ENCODE measurements at regions not wholly inside any gene's neighbourhood (a gene's known extent, or its start where the extent isn't known, plus 50 kb on each side); places are given as distances from the start of the nearest gene placed in this dataset.

DNA sequence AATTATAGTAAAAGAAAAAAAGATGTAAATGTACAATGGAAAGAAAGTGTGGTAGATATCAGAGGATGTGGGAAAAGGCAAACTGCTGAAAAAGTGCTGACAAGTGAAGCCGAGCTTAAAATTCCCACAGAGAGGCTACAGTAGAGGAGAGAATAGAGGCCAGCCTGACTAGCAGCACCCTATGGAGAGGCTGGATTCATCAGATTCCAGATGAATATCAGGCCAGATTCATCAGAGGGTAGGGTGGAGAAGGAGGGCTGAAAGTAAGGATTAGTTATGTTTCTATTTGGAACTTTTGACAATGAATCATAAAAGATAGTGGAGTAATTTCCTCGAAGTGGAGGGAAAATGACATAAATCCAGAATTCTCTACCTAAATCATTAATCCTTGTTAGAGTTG lies 60.4 kb upstream of the NEK7 start:
- DNase-seq (no peak), ATAC-seq (no peak)
- Mint-ChIP-seq H3K27ac (no peak overlapping the region), H3K9me3 (no peaks in the 10 kb centered on the region), H3K27me3 (peaks cover 0 to 3% (median 0%) of the 10 kb centered on the region in 5 donors), H3K36me3 (no peaks in the 10 kb centered on the region), H3K4me1 (peaks cover 2 to 6% (median 4%) of the 10 kb centered on the region in 4 donors), H3K4me3 (no peak overlapping the region)
- POLR2A ChIA-PET, result no interaction called here

DNA sequence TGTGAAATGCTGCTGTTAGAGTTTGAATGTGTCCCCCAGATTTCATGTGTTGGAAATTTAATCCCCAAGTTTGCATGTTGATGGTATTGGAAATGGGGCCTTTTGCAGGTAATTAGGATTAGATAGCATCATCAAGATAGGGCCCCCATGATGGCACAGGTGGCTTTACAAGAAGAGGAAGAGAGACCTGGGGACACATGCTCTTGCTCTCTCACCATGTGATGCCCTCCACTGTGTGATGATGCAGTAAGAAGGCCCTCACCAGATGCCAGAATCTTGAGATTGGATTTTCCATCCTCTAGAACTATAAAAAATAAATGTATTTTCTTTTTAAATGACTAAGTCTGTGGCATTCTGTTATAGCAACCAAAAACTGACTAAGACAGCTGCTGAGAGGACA lies 57.0 kb upstream of the NEK7 start:
- Mint-ChIP-seq H3K4me1 (peaks cover 17 to 27% (median 23%) of the 10 kb centered on the region in 4 donors), H3K27me3 (peaks cover 0 to 3% (median 0%) of the 10 kb centered on the region in 5 donors), H3K36me3 (no peaks in the 10 kb centered on the region), H3K27ac (no peak overlapping the region), H3K9me3 (no peaks in the 10 kb centered on the region), H3K4me3 (no peak overlapping the region)
- DNase-seq (no peak), ATAC-seq (no peak)
- POLR2A ChIA-PET, result no interaction called here

DNA sequence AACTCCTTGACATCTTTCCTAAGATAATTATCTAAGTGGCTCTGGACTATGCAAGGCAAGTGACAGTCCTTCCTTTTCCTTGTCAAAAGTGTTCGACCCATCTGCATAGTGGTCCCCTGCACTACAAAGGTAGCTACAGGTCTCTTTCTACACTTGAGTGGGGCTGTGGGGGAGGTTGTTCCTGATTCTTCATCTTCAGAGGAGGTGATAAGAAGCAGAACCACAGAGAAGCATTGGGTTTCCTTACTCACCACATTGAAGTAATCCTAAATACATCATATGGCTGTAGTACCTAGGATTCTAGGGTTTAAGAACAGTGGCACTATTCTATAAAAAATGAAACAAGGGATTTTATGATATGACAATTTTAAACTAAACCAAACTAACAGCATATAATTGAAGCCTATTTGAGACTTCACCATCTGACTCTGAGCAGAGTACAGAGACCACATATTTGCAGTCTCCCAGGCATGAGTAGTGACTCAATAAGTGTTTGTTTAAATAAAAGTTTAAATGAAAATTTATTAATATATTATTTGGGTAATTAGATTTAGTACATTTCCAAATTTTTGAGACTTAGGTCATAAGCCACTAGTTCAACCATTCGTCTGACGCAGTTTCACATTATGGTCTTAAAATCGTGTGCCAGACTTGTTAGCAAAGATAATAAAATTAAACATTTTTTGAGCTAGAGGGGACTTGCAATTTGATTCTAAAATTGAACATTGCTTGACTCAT lies 54.9 kb upstream of the NEK7 start:
- peaks cover 0 to 2% (median 0%) of the 10 kb centered on the region in 5 donors for H3K27me3 Mint-ChIP-seq
- POLR2A ChIA-PET, result interaction anchor here (0.6 kb wide), 1 partner anchor 56 kb away, joined by 3 read pairs; no protein-coding TSS in a partner anchor
- H3K36me3 Mint-ChIP-seq, result no peaks in the 10 kb centered on the region
- H3K27ac Mint-ChIP-seq, result peak overlapping the region in 6 of 10 donors; percentile 2 to 73 (median 30)
- H3K4me3 Mint-ChIP-seq, result peak overlapping the region in 7 of 10 donors; percentile 2 to 53 (median 9)
- DNase-seq (peak in 1 of 10 donors; percentile 14), ATAC-seq (peak in 1 of 2 donors; percentile 61)
- peaks cover 17 to 27% (median 23%) of the 10 kb centered on the region in 4 donors for H3K4me1 Mint-ChIP-seq
- H3K9me3 Mint-ChIP-seq, result no peaks in the 10 kb centered on the region

DNA sequence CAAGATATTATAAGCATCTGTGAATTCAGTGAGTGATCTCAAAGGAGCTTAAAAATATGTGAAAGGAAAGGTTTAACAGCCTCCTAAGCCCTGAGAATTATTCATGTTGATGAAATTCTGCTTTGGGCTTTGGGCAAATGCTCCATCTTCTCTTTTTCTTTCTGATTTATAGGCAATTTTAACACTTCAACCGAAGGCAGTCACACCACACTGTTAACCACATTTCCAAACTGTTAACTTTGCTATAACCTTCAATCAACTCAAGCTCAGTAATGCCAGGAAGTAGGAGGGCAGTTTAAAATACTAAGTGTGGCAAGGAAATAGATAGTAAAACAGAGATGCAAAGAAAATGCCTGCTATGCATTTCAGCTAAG lies 54.4 kb upstream of the NEK7 start:
- DNase-seq, result peak in 3 of 10 donors; percentile 6 to 52 (median 36)

GRCh38 chr1:198105185-198105584 lies 51.6 kb upstream of the NEK7 start:
- DNase-seq (no peak), ATAC-seq (no peak)
- H3K27me3 Mint-ChIP-seq, result no peaks in the 10 kb centered on the region
- no peaks in the 10 kb centered on the region for H3K36me3 Mint-ChIP-seq
- H3K4me3 Mint-ChIP-seq, result no peak overlapping the region
- POLR2A ChIA-PET, result no interaction called here
- H3K9me3 Mint-ChIP-seq, result no peaks in the 10 kb centered on the region
- H3K27ac Mint-ChIP-seq, result peak overlapping the region in 1 of 10 donors; percentile 63
- peaks cover 15 to 27% (median 23%) of the 10 kb centered on the region in 4 donors for H3K4me1 Mint-ChIP-seq

More for the DNA sequence above, 54.4 kb upstream of the NEK7 start:
- H3K36me3 Mint-ChIP-seq, result no peaks in the 10 kb centered on the region
- POLR2A ChIA-PET, result interaction anchor here (0.6 kb wide), 1 partner anchor 56 kb away, joined by 3 read pairs; no protein-coding TSS in a partner anchor
- no peaks in the 10 kb centered on the region for H3K9me3 Mint-ChIP-seq
- peak; percentile 59 to 77 for ATAC-seq
- H3K4me3 Mint-ChIP-seq, result peak overlapping the region in 8 of 10 donors; percentile 8 to 59 (median 43)
- peaks cover 0 to 2% (median 0%) of the 10 kb centered on the region in 5 donors for H3K27me3 Mint-ChIP-seq
- H3K27ac Mint-ChIP-seq, result peak overlapping the region in 6 of 10 donors; percentile 2 to 88 (median 14)
- peaks cover 17 to 27% (median 23%) of the 10 kb centered on the region in 4 donors for H3K4me1 Mint-ChIP-seq

GRCh38 chr1:198106011-198106410 lies 50.8 kb upstream of the NEK7 start:
- Mint-ChIP-seq H3K9me3 (no peaks in the 10 kb centered on the region), H3K27ac (no peak overlapping the region), H3K4me3 (no peak overlapping the region), H3K36me3 (no peaks in the 10 kb centered on the region), H3K27me3 (no peaks in the 10 kb centered on the region), H3K4me1 (peaks cover 15 to 25% (median 22%) of the 10 kb centered on the region in 4 donors)
- ATAC-seq (no peak), DNase-seq (no peak)
- POLR2A ChIA-PET, result no interaction called here

Data from naive thymus-derived CD8-positive, alpha-beta T cell (primary cell).